Left forelimb (tissue), 1 donor: ENCODE measurements at regions not wholly inside any gene's neighbourhood (a gene's known extent, or its start where the extent isn't known, plus 50 kb on each side); places are given as distances from the start of the nearest gene placed in this dataset.
"Not testable (repeated sequence)": the region's sequence is repeated elsewhere in the genome, so short reads cannot be mapped to it uniquely, and the experiment has no call there.

Source experiments
- DNase-seq: peaks from one replicate; pipeline ENCODE4 v3.0.0-alpha.2; 2018; ENCODE audit warnings: low spot score

DNA sequence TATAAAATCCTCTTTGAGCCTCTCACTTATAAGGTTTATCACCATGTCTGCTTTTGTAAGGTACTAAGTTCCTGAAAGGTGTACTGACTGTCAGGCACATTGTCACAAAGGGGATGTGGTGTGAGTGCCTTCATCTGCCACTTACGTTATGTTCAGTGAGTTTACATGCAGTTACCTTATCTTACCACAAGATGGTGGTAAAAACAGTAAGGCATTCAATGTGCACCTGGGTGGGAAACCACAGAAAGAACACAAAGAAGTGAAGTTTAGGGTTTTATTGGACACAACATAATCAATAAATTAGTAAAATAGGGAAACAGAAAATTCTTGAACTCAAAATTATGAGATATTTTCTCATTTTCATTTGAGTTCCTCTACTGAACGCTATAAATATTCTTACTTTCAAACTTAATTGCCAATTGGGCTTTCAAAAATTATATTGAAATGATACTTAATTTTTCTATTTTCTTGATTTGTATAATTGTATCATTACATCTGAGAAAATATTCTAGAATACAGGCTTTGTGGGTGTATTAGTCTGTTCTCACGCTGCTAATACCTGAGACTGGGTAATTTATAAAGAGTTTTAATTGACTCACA is 650.8 kb downstream of the PCDH7 start:
- DNase-seq = no peak

- no peak for DNase-seq
These were observed 654.2 kb downstream of the PCDH7 start for GRCh38 chr4:31374256-31374960.

- no peak for DNase-seq
These were observed 655.8 kb downstream of the PCDH7 start for GRCh38 chr4:31375936-31376335.

GRCh38 chr4:31379364-31379763 is 659.2 kb downstream of the PCDH7 start:
- DNase-seq = no peak

DNA sequence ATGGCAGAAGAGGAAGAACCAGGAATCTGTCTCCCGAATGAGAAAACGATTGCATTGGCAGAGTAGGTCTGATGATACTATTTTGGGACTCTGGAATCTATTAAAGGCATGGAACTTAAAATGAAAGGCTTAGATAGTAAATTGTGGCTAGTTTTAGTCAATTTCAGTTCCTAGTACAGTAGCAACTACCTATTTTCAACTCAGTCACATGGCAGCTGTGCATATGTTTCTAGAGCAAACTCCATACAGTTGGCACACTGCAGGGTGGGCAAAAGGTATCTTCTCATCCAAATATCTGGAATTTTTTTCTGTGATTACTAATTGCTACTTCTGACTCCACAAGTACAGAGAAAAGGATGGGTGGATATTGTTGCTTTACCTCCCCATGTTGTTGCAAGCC is 663.6 kb downstream of the PCDH7 start:
- no peak for DNase-seq

DNA sequence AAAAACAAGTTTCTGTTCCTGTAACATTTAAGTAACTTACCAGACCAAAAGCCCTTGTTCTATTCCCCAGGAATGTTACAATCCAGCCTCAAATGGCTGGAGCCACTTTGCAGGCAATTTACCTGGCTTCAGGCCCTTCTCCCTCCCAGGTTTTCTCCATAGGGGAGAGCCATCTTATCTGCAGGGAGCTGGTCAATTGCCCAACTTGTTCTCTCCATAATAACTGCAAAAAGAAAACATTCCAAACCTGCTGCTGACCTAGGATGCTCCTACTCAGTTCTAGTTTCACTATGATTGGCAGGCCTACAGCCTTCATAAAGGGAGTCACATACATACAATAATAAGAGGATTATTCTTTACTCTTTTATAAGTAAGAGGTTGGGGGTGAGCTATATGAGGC is 670.7 kb downstream of the PCDH7 start:
- DNase-seq = no peak

DNA sequence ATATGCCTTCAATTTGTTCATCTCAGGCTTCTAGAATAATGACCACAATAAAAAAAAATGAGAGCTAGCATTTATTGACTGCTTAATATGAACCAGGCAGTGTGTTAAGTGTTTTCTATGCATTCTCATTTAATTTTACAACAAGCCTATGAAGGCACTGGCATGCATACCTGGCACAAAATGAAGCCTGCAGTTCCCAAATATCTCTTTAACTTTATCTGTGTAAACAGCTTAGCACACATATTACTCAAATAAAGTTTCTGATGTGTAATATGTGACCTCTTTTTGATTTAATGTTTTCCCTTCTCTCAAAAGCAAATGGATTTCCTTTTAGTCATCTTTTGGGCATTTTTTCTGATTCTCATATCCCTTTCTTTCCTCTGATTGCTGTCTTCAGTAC is 671.8 kb downstream of the PCDH7 start:
- DNase-seq = no peak

- DNase-seq = no peak
These were observed 672.8 kb downstream of the PCDH7 start for GRCh38 chr4:31392923-31393322.

DNA sequence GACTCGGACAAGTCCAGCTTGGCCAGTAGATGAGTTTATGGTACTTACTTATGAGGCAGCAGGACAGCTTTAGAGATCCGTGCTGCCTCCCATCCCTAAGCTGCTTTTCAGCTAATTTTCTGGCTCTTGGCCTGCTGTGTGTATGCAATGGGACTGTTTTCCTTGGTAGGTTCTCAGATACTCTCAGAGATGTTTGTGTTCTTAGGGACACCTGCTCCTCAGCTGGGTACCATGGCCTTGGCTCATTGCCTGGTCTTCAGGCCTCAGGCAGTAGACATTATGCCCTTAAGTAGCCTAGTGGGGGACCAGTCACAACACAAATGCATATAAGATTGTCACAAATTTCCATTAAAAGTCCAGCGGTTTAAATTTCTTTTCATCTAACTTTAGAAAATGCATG is 688.0 kb downstream of the PCDH7 start:
- no peak for DNase-seq

DNA sequence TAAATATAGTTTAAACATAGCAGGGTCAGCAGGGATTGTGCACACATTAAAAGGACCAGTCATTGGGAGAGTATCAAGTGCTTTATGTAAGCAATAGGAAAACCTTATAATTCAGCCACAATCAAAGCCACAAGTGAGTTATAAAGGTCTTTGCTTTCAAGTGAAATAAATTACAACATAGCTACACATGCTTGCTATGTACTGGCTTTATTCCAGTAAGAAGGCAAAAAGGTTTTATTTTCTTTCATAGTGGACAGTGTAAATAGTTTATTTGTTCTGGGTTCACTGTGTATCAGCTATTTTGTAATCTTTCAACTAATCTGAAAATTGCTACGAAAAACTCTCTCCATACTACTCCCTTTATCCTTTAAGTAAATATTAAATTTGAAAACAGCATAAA is 691.4 kb downstream of the PCDH7 start:
- no peak for DNase-seq

- no peak for DNase-seq
These were observed 695.5 kb downstream of the PCDH7 start for GRCh38 chr4:31415629-31416028.

- no peak for DNase-seq
These were observed 696.3 kb downstream of the PCDH7 start for GRCh38 chr4:31416498-31416897.

- DNase-seq = no peak
These were observed 696.9 kb downstream of the PCDH7 start for GRCh38 chr4:31417040-31417439.

GRCh38 chr4:31422006-31422405 is 701.8 kb downstream of the PCDH7 start:
- no peak for DNase-seq

DNA sequence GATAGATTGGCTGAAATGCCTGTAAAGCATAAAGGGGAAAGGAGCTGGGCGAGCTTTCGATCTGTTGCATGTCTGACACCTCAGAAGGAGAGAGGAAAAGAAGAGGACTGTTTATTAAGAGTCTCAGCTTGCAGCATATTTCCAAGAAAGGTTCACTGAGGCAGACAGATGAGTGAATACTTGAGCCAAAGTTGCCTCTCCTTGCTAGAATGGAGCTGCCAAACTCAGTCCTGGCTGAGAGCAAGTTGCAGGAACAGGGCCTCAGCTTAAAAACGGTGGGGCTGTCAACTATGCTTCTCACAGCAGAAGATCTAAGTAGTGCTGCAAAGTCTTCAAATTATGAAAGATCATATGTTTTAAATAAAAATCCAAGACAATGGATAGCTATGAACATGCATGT is 707.5 kb downstream of the PCDH7 start:
- no peak for DNase-seq

- no peak for DNase-seq
These were observed 722.1 kb downstream of the PCDH7 start for GRCh38 chr4:31442236-31442635.

DNA sequence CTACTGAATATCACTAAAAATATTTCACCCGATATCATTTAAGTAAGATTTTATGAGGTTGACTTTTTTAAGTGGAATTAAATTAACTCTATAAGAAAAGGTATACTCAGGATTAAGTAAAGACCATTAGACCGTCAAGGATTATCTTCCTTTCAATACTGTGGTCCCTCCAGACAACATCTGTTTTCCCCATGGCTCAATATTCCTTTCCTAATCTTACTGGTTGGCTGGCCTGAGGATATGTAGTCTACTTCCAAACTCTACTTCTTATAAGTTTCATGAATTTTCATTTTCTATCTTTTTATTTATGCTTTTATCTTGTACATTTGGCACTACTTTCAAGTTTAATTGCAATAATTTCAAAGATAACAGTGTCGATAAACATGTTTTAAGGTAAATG is 725.4 kb downstream of the PCDH7 start:
- DNase-seq = no peak

GRCh38 chr4:31455612-31456011 is 735.4 kb downstream of the PCDH7 start:
- no peak for DNase-seq

GRCh38 chr4:31458813-31459212 is 738.6 kb downstream of the PCDH7 start:
- DNase-seq = no peak

GRCh38 chr4:31461421-31461820 is 741.3 kb downstream of the PCDH7 start:
- no peak for DNase-seq

DNA sequence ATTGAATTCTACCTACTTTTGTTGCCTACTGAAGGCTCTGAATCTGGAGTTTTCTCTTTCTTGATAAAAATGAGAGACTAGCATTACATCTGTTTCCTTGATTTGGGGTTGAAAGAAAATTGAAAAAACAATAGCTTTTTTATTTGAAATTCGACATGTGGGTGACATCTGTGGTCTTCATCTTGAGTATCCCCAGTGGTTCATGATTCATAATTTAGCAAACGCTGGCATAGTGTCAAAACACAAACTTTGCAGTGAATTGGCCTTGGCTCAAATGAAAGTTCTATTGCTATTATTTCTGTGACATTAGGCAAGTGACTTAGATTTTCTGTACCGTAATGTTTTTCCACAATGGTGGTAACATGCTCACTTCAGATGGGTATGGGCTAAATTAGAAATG is 747.6 kb downstream of the PCDH7 start:
- DNase-seq = no peak

GRCh38 chr4:31474221-31474620 is 754.1 kb downstream of the PCDH7 start:
- DNase-seq = no peak

DNA sequence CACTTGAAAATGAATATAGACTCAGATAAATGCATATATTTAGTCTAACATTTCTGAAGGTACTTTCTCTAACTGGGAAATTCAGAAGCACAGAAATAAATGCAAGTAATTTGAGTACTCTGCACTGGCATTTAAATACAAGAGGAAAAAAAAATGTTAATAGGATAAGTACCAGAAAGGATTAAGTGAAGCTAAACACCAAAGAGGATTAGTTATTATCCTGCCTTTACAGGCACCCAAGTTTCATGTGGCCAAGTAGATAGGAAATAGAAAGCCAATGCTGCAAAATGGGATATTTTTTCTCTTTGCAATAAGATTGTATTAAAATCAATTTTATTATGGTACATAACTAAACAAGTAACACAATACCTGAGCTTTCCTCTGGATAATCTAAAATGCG is 762.5 kb downstream of the PCDH7 start:
- DNase-seq = no peak

GRCh38 chr4:31499216-31499615 is 779.0 kb downstream of the PCDH7 start:
- DNase-seq = not testable (repeated sequence)
